ENCODE measurements at regions not wholly inside any gene's neighbourhood (a gene's known extent, or its start where the extent isn't known, plus 50 kb on each side); places are given as distances from the start of the nearest gene placed in this dataset.

DNA sequence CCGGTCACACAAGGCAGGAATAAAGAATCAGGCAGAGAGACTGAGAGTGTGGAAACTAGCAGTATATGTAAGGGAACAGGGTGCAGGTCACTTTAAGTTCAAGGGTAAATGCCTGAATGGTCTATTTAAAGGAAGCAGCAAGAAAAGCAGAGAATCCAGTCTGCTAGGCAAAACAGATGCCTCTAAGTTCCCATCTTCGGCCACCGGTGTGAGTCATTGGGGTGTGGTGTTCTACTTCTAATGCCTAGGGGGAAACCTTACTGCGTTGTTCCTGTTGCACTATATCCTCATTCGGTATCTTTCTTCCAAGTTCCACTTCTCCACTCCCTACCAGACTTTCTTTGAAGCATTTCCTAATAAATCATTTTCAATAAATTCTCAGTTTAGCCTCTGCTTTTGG lies 259.9 kb downstream of the HHIPL2 start:
- Histone ChIP-seq H3K23ac (ENCODE audit: insufficient read length) (no peak overlapping the region), H3K14ac (ENCODE audit: insufficient read length) (no peak overlapping the region), H4K5ac (ENCODE audit: insufficient read length, low read depth, low read length) (no peak overlapping the region), H3K79me1 (ENCODE audit: low read depth, low read length) (no peaks in the 10 kb centered on the region), H2BK15ac (ENCODE audit: low read length) (no peak overlapping the region), H3K9me3 (ENCODE audit: insufficient read depth in 2 of 2, low read depth in 1 of 2, low read length in 1 of 2) (no peaks in the 10 kb centered on the region), H3K79me2 (ENCODE audit: control insufficient read depth in 1 of 2, insufficient read depth in 2 of 2, low read length in 2 of 2) (no peaks in the 10 kb centered on the region), H2AFZ (ENCODE audit: low read length) (no peak overlapping the region), H3K18ac (ENCODE audit: extremely low read depth, low read length) (no peak overlapping the region), H4K20me1 (replicated peaks in 1 of 2; ENCODE audit: control insufficient read depth in 1 of 2, insufficient read depth in 2 of 2, low read length in 2 of 2) (no peaks in the 10 kb centered on the region), H3K4me2 (ENCODE audit: insufficient read depth in 1 of 2, low read depth in 2 of 2, low read length in 2 of 2) (no peak overlapping the region), H3K4me3 (ENCODE audit: extremely low read depth in 1 of 4, insufficient read depth in 2 of 4, low read depth in 3 of 4, low read length in 4 of 4) (no peak overlapping the region), H4K8ac (ENCODE audit: extremely low read depth, insufficient read depth, low read length) (no peak overlapping the region), H2BK20ac (ENCODE audit: low read length) (no peak overlapping the region), H2BK120ac (replicated peaks; ENCODE audit: low read depth, low read length) (no peak overlapping the region), H2BK12ac (ENCODE audit: low read depth, low read length) (no peak overlapping the region), H3K36me3 (ENCODE audit: control insufficient read depth in 2 of 4, insufficient read depth in 4 of 4, low read length in 3 of 4) (no peaks in the 10 kb centered on the region), H3K4ac (replicated peaks; ENCODE audit: insufficient read length, low read depth, low read length) (no peak overlapping the region), H2BK5ac (ENCODE audit: low read depth, low read length) (no peak overlapping the region), H3K27me3 (replicated peaks in 1 of 4; ENCODE audit: control insufficient read depth in 3 of 4, extremely low read depth in 1 of 4, insufficient read depth in 3 of 4, low read length in 3 of 4) (no peaks in the 10 kb centered on the region), H3K9ac (replicated peaks in 1 of 4; ENCODE audit: extremely low read depth in 1 of 4, low read depth in 3 of 4, low read length in 3 of 4) (no peak overlapping the region), H3K23me2 (ENCODE audit: low read depth, low read length) (no peaks in the 10 kb centered on the region), H3K27ac (ENCODE audit: low read depth, low read length) (no peak overlapping the region), H4K91ac (replicated peaks; ENCODE audit: insufficient read length, low read length) (no peak overlapping the region), H3K4me1 (replicated peaks in 1 of 4; ENCODE audit: control insufficient read depth in 3 of 4, insufficient read depth in 4 of 4, low read length in 3 of 4) (no peaks in the 10 kb centered on the region), H3K56ac (replicated peaks; ENCODE audit: insufficient read length, low read depth, low read length) (no peak overlapping the region), H2AK5ac (ENCODE audit: low read depth, low read length) (no peak overlapping the region)
- DNase-seq (ENCODE audit: low read depth in 1 of 2, low spot score in 2 of 2) (no peak), FAIRE-seq (no peak)
- POLR2A ChIA-PET (ENCODE audit: partially characterized antibody) = no interaction called here
- 92% methylated on average over 5 of the region's 5 CpGs; no CpG with 5 or more reads in 1 of the 2 experiments for WGBS, 2 experiments (ENCODE audit: extremely low coverage in 1 of 2, insufficient coverage in 1 of 2, insufficient read length in 1 of 2, insufficient replicate concordance in 2 of 2, low coverage in 1 of 2, low lambda C conversion rate in 2 of 2, missing lambda C conversion rate in 1 of 2)
- CTCF ChIA-PET (ENCODE audit: partially characterized antibody) = no interaction called here
- TF ChIP-seq CHD7 (IDR thresholded peaks at IDR 0.05; ENCODE audit: insufficient replicate concordance, low read length) = no peak

Data from H1 (cell line).